CMK (cell line): ENCODE measurements at regions not wholly inside any gene's neighbourhood (a gene's known extent, or its start where the extent isn't known, plus 50 kb on each side); places are given as distances from the start of the nearest gene placed in this dataset.
"Not testable (repeated sequence)": the region's sequence is repeated elsewhere in the genome, so short reads cannot be mapped to it uniquely, and the experiment has no call there.

Experiments
- DNase-seq: peaks from one replicate; pipeline ENCODE4 v3.0.0-alpha.2; 2010; ENCODE audit warnings: low read depth

DNA sequence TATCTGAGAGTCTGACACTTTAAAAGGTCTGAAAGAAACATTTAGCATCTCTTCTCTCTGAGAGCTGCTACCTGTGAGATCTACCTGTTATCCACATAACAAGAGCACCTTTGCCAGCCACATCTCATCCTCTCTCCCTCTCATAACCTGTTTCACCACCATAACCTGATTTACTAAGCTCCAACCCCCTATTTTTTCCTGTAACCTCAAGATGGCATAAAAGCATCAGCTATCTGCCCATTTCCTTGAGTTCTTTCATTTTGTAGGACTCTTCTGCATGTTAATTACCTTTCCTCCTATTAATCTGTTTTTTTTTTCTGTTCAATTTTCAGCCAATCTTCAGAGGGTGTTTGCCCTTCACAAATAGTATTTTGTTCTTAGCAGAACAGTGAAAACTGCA, 136.5 kb upstream of the KCNK1 start:
- DNase-seq = no peak

DNA sequence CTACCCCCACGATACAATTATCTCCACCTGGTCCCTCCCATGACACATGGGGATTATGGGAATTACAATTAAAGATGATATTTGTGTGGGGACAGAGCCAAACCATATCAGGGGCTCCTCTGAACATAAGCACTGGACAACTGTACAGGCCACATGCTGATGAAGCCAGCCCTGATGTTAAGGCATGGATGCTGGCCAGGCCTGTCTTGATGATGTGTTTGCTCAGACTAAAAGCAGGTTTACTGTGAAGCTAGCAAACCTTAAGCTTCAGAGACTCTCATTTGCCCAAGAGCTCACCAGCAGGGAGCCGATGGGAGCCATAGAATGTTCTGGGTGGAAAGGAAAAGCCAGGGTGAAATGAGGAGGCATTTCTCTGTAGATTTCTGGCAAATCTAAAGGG, 135.3 kb upstream of the KCNK1 start:
- DNase-seq = no peak

DNA sequence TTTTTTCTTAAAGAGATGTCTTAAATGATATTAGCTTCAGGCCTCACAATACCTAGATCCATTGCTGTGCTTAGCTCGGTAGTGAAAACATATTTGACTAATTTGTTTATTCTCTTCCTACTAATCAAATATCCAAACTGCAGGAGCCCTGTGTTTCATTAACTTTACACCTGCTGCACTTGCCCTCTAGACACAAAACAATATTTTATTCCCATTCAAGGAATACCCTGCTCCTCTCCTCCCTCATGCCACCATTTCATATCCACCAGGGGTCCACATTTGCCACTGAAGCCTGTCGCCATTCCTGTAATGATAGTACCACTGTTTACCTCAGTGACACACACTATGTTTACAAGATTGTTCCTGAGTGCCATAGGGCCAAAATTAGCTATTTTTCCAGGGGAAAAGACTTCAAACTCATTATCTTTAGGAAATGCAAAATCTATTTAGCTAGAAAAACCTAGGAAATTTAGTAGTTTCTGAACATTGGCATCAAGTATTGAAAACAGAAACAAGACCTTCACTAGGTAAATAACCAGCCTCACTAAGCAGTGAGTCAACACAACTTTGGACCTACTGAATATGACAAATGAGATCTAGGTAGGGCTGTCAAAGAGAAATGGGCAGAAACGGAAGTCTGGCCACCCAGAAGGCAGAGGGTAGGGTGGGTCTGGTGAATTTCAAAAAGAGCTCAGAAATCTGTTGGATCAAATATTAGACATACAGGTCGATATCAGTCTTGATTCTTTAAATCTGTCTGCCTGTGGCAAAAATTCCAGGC, 134.6 kb upstream of the KCNK1 start:
- no peak for DNase-seq

DNA sequence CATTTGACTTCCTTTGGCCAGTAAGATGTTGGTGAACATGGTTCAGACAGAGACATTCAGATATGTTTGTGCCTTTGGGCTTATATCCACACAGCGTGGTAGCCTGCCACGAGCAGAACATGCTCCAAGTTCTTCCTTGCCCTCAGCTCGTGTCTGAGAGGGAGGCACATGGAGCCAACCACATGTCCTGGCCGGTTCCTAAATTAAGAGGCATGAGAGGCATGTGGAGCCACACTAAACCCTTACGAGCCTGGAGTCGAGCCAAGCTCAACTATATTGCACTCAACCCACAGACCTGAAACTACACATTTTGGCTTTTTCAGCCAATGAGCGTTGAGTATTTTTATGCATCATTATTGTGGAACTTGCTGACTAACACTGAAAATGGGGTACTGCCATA, 133.7 kb upstream of the KCNK1 start:
- no peak for DNase-seq

DNA sequence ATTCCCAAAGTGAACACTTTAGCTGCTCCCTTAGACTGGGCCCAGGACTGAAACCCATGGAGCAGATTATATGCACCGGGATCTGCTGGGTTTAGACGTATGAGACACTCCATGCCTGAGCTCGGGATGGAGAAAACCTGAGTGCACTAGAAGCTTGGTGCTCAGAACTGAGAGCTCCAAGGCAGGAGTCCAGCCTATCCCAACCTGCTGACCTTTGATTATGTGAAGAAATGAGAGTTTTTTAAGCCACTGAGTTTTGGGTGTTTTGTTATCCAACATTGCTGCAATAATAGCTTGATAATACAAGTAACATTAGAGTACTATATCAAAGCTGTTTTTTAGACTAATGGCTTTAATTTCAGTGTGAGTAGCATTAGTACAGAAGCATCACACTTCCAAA, 131.5 kb upstream of the KCNK1 start:
- DNase-seq = no peak

DNA sequence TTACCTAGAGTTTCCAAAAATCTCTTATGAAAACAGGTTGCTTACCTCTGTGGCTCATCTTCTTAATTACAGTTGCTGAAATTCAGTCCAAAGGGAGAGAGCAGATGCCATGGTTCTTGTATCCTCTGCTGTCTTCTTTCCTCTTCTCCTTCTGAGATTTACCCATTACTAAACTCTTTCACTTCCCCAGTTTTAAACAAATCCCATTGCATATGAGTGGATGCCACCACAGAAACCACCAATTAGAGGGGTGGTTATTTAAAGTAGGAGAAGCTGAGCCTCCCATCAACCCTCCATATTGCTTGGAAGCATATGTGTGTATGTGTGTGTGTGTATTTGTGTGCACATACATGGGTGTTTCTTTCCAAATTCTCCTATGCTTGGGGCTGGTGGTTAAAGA, 128.5 kb upstream of the KCNK1 start:
- no peak for DNase-seq

DNA sequence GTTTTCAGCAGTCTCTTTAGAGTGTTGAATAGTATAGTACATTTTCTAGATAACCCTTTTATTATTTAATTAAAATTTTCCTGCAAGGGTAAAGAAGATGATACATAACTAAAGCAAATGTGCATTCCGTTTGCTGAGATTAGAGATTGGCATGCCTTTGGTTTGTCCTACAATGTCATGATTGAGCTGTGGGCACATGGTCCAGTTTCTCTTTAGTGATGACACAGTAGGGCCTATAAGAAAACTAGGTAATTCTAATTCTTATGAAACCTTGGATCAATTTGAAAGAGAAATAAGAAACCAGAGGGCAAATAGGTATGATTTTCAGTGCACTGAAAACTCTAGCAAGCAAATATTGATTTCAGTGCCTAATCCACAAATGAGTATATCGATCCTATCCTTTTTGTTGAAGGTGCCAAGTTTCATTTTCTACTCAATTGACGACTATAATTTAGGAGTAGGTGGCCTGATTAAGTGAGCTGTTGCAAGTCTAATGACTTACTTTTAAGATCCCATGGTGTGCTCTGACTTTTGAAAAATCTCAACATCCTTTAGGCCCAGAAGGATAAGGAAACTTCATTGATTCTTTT, 128.0 kb upstream of the KCNK1 start:
- DNase-seq = no peak

DNA sequence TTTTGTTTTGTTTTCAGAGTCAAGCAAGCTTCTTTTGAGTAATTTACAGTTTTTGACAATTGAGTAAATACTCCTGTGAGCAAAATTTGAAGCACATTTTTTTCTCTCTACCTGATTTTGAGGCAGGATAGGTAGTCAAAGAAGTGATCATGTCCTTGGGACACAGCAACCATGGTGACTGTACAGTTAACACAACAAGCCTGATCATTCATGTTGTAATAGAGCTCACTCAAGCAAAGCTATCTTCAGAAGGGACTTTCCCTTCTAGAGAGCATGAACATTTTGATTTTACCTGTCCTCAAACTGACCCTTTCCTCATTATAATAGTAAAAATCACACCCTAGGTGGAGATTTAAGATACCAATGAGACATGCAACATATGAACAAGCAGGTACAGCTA, 126.5 kb upstream of the KCNK1 start:
- DNase-seq = no peak

DNA sequence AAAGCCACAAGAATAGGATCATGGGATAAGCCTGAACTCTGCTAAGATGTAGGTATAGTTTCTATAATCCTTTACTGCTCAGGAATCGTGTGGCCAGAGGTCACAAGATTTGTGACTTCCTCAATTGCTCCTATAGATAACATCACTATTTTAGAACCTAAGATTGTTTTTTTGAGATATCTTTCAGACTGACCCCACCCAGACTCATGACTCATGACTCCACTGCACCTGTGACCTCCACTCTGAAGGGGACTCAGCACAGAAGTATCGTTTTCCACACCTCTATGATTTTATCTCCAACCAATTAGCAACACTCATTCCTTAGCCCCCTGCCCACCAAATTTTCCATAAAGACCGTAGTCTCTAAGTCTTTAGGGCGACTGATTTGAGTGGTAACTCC, 124.5 kb upstream of the KCNK1 start:
- DNase-seq = no peak

DNA sequence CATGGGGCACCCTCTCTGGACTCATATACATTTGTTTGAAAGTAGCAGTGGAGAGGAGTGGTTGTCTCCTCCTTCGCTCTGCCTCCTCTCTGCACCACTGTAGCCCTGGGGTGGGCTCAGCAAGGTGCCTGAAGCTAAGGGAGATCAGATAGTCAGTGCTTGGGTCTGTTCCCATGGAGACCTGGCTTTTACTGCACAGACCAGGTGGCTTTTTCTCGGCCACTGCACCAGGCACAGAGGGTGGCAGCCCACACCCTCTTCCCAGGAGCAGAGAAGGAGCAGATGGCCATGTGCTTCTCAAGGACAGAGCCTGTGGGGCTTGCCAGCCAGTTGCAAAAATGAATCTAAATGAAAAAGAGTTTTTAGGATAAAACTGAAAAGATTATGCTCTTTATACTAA, 123.4 kb upstream of the KCNK1 start:
- no peak for DNase-seq

DNA sequence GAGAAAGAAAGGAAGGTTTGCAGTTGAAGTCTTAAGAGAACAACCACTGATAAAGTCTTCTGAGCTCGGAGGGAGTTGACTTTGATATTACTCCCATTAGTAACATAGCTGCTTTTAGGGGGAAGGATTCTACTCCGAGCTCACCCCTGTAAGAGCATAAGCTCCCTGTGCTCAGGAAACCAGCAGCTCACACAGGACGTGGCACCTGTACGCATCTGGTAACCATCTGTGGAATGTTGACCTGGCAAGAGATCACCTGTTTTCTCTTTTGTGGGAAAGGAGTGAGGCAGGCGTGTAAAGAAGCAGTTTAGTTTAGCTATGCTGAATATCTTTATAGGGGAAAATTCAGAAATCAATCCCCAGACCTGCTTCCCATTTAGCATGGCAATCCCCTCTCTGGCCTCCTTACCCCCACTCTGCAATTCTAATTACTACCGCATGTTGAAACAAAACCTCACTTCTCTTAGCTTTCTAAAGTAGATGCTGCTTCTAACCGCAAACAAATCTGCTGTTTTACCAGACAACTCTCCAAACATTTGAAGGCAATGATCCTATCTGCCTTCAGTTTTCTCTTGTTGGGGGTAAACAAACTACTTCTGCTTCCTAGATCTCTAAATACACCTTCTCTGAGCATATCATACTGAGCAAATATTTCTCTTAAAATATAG, 121.8 kb upstream of the KCNK1 start:
- DNase-seq = no peak

DNA sequence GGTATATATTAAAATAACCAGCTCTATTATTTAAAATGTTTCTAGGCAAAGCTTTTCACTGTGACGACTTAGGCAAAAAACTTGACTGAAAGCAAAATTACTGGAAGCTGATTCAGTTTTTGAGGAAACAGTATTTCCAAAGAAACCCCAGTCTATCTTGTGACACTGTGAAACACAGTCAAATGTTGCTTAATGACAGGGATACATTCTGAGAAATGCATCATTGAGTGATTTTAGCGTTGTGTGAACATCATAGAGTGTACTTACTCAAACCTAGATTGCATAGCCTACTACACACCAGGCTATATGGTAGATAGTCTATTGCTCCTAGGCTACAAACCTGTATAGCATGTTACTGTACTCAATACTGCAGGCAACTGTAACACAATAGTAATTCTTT, 116.9 kb upstream of the KCNK1 start:
- DNase-seq = no peak

DNA sequence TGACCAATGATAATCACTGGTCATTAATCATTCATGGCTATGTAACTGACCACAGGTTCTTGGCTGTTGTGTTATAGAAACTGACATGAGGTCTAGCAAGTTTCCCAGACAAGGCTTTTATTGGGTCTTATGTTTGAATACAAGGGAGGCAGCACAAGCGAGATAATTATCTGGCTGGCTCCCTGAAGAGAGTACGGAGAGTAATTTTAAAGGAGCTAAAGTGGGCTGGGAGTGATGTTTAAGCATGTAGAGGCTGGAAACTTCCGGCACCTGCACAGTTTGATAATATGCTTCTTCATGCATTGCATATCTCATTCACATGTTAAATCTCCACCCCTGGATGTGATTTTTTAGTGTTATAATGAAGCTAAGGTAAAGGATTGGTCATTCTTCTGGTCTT, 116.2 kb upstream of the KCNK1 start:
- no peak for DNase-seq

DNA sequence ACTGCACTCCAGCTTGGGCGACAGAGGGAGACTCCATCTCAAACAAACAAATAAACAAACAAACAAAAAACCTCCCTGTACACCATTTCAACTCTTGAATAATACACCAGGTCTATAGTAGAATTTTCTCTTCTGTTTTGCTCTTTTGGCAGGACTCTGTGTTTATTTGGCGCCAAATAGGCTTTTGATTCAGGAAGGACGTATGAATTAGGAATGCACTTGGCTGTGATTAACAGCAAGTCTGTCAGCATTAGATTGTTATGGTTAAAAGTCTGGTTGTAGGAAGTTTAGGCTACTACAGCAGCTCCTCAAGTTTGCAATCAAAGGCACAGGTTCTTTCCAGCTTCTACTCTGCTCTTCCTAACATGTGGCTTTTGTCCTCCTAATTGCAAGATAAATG, 113.8 kb upstream of the KCNK1 start:
- no peak for DNase-seq

DNA sequence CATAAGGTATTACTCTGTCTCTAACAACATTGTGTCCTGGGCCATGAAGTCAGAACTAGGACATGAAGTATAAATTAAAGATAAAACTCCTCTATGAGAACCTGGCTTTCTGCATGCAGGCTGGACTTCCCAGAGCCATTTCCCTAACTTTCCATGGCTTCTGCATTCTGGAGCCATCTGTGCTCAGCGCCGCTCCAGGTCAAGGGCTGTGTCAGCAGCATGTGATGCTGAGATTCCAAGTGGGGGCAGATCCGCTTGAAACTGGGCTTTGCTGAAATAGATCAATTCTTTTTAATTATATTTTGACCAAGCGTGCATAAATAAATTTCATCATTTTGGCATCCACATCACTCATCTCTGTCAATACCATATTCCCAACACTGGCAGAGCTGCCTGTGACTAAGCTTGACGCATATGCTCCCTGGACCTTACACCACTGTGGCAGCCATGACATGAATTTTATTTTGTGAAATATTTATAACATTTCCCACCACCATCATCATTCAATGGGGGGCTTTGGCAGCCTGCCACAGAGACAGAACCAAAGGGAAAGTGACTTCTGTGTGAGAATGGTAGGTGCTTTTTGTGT, 110.4 kb upstream of the KCNK1 start:
- no peak for DNase-seq

DNA sequence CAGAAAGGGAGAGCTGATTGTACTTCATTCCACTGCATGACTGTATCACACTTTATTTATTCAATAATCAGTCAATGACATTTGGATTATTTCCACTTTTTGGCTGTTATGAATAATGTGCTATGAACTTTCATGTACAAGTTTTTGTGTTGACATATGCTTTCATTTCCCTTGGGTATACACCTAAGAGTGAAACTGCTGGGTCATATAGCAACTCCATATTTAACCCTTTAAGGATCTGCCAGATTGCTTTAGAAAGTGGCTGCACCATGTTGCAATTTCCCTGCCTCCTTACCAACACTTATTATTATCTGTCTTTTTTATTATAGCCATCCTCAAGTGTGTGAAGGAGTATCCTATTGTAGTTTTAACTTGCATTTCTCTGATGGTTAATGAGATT, 108.8 kb upstream of the KCNK1 start:
- no peak for DNase-seq

DNA sequence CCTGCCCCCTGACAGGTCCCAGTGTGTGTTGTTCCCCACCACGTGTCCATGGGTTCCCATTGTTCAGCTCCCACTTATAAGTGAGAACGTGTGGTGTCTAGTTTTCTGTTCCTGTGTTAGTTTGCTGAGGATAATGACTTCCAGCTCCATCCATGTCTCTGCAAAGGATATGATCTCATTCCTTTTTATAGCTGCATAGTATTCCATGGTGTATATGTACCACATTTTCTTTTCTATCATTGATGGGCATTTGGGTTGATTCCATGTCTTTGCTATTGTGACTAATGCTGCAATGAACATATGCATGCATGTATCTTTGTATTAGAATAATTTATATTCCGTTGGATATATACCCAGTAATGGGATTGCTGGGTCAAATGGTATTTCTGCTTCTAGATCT, 108.0 kb upstream of the KCNK1 start:
- DNase-seq = not testable (repeated sequence)

DNA sequence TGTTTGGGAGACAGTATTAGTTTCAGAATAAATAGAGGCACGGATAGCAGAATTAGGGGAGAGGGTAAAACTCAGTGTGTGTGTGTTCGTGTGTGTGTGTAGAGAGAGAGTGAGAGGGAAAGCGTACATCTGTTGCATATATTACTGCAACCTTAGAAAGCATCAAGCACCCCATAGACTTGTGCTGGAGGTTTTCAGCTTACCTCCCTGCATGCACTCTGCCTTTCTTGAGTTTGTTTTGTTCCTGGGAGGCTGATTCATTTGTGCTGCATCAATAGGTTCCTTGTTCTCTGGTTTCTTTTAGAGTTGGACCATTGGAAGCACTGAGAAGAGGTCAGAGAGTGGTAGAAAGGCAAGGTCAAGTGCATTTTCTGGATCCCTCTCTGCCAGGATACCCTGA, 104.4 kb upstream of the KCNK1 start:
- DNase-seq = no peak

DNA sequence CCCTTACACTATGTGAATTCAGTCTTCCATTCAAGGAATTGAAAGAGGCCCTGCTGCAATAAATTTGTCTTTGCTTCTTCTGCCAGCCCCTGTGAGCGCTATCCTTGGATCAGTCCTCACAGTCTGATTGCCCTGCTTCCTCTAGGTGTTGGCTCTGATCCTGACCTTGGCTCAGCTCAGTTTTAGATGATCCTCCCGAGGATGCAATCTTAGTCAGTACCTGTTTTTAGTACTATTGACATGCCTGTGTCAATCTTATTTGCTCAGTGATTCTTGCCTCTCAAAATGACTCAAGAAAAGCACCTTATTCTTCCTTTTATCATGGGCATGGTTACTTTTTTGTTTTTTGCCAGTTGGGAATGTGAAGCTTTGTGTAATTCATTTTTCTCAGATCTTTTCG, 101.4 kb upstream of the KCNK1 start:
- DNase-seq = no peak

DNA sequence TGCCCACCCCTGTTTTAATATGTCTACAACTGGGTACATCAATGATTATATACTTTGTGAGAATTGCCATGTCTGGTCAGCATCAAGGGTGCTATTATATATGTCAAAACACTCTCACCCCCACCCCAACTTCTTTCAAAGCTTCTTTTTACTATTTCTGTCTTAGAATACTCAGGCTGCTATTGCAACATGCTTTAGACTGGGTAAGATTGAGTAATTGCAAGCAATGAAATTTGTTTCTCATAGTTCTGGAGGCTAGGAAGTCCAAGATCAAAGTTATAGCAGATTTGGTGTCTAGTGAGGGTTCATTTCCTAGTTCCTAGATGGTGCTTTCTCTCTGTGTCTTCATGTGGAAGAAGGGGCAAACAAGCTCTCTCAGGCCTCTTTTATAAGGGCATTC, 100.5 kb upstream of the KCNK1 start:
- no peak for DNase-seq

DNA sequence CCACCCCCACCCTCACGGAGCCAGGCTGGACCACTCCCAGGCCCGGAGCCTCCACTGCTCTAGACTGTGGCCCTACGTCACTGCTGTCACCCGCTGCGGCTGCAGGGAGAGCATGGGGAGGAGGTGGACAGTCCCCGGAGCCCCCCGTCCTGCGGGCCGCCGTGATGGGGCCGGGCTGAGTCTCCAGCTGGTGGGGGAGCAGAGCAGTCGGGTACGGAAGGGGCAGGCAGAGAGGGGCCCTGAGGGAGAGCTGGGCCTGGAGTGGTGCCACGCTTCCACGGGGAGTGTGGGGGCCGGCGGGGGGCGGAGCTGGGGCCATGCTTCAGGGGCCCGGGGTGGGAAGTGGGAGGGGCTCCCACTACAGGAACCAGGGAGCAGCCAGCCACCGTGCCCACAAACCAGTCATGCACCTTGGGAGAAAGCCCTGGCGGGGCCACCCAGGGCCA, 98.9 kb upstream of the KCNK1 start:
- DNase-seq = no peak

DNA sequence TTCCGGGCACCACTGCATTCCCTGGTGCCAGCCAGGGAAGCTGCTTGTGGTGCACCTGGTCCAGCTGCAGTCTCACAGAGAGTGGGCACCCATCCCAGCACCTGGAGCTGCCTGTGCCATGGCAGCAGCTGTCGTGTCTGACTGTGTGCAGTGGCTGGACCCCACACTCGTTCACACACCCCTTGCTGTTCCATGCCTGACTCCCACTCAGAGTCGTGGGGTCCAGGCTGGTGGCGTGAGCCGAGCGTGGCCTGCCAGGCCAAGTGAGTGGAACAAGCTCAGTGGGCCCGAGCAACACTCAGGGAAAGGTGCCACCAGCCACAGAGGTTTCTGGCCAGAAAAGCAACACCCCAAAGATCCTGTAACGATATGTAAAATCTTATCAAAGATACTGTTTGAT, 97.2 kb upstream of the KCNK1 start:
- DNase-seq = no peak

DNA sequence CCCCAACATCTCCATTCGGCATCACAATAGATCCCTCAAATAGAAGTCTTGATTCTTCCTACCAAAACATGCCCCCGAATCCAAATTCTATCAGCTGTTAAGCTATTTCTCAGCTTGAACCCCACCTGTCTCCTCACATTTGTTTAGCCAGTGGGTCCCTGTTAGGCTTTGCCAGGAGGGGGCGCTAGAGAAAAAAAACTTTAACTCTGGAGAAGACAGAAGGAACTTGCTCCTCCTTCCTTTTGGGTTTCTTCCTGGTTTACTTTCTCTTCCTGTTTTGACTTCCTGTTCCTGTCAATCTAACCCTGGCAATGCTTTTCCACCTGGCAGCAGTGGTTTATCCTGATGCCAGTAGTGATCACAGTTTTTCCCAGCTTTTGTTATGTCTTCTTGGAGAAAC, 95.6 kb upstream of the KCNK1 start:
- peak; percentile 20 for DNase-seq
